DND-41 (cell line): ENCODE measurements at regions not wholly inside any gene's neighbourhood (a gene's known extent, or its start where the extent isn't known, plus 50 kb on each side); places are given as distances from the start of the nearest gene placed in this dataset.

Source experiments
- ATAC-seq: fragments of 200-7000 bp; cut with Tn5 transposase; 3 replicates; pipeline ENCODE4 v1.9.1; 2021; ENCODE audit warnings: low read depth; ENCODE audit not compliant: insufficient read depth
- DNase-seq: peaks from one replicate; pipeline ENCODE4 v3.0.0-alpha.2; 2020
- H2AFZ ChIP-seq: 2 replicates; pipeline ENCODE4 v1.6.0; 2012; ENCODE audit warnings: low read depth, low read length
- H3K27ac ChIP-seq: 2 replicates; pipeline ENCODE4 v1.5.1; 2012; ENCODE audit warnings: low read length, inconsistent platforms
- H3K27me3 ChIP-seq: fragments of 200-600 bp; sonication (generic); 2 replicates; pipeline ENCODE4 v1.6.0; 2012; ENCODE audit warnings: low read length, mild to moderate bottlenecking, inconsistent platforms; ENCODE audit not compliant: insufficient read depth, poor library complexity
- H3K36me3 ChIP-seq: 2 replicates; pipeline ENCODE4 v1.5.1; 2012; ENCODE audit warnings: low read length, inconsistent platforms; ENCODE audit not compliant: insufficient read depth
- H3K4me1 ChIP-seq: 2 replicates; pipeline ENCODE4 v1.5.1; 2012; ENCODE audit warnings: mild to moderate bottlenecking, low read length; ENCODE audit not compliant: insufficient read depth
- H3K4me2 ChIP-seq: 2 replicates; pipeline ENCODE4 v1.6.0; 2012; ENCODE audit warnings: mild to moderate bottlenecking, moderate library complexity, low read length, inconsistent platforms; ENCODE audit not compliant: insufficient read depth
- H3K4me3 ChIP-seq, 2 experiments: fragments of 200-600 bp in 1 of 2; shearing (Covaris generic) in 1 of 2; 2 replicates each; pipeline ENCODE4 v1.5.1; 2012 to 2016; ENCODE audit warnings: inconsistent platforms in 2 of 2, low read length in 2 of 2, mild to moderate bottlenecking in 2 of 2, low read depth in 1 of 2, moderate library complexity in 1 of 2
- H3K79me2 ChIP-seq: 2 replicates; pipeline ENCODE4 v1.6.0; 2012; ENCODE audit warnings: low read length, inconsistent platforms; ENCODE audit not compliant: insufficient read depth
- H3K9ac ChIP-seq: 2 replicates; pipeline ENCODE4 v1.6.0; 2012; ENCODE audit warnings: low read depth, mild to moderate bottlenecking, inconsistent platforms, low read length, moderate library complexity
- H3K9me3 ChIP-seq: 2 replicates; pipeline ENCODE4 v1.5.1; 2012; ENCODE audit warnings: low read length, moderate library complexity, mild to moderate bottlenecking, inconsistent platforms; ENCODE audit not compliant: insufficient read depth, severe bottlenecking
- H4K20me1 ChIP-seq: 2 replicates; pipeline ENCODE4 v1.6.0; 2012; ENCODE audit warnings: low read length; ENCODE audit not compliant: insufficient read depth
- EZH2 ChIP-seq: IDR thresholded peaks from 3 replicates; pipeline ENCODE4 v1.6.1; 2012; ENCODE audit warnings: borderline replicate concordance, low read depth, mild to moderate bottlenecking, moderate library complexity, low read length, inconsistent platforms; ENCODE audit not compliant: severe bottlenecking
- TF ChIP-seq, protein P1 (sequence below): IDR thresholded peaks from 2 replicates; pipeline ENCODE4 v1.5.1; 2012; ENCODE audit warnings: borderline replicate concordance, low read length, moderate library complexity, mild to moderate bottlenecking; ENCODE audit not compliant: poor library complexity, severe bottlenecking; ENCODE audit errors: extremely low read depth

DNA sequence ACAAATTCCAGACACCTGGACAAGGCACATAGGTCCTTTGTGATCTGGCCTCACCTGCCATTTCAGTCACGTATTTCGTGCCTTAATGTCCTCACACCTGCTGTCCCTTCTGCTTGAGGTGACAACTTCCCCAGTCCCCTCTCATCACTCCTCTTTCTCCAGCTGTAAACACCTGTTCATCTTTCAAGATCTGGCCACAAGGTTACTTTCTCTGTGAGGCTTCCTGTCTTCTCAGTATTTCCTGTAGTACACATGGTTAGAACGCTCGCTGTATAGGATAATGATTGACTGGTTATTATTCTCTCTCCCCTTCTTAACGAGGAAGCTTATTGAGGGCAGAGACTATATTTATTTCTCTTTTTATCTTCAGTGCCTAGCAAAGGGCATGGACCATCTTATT lies 74.5 kb upstream of the PMFBP1 start:
- no peaks in the 10 kb centered on the region for H3K79me2 ChIP-seq
- H3K4me1 ChIP-seq, result no peaks in the 10 kb centered on the region
- no peak overlapping the region for H2AFZ ChIP-seq
- H3K4me2 ChIP-seq, result no peak overlapping the region
- DNase-seq (peak; percentile 16), ATAC-seq (peak; percentile 85)
- no peak overlapping the region for H3K27ac ChIP-seq
- TF ChIP-seq, protein P1, sequence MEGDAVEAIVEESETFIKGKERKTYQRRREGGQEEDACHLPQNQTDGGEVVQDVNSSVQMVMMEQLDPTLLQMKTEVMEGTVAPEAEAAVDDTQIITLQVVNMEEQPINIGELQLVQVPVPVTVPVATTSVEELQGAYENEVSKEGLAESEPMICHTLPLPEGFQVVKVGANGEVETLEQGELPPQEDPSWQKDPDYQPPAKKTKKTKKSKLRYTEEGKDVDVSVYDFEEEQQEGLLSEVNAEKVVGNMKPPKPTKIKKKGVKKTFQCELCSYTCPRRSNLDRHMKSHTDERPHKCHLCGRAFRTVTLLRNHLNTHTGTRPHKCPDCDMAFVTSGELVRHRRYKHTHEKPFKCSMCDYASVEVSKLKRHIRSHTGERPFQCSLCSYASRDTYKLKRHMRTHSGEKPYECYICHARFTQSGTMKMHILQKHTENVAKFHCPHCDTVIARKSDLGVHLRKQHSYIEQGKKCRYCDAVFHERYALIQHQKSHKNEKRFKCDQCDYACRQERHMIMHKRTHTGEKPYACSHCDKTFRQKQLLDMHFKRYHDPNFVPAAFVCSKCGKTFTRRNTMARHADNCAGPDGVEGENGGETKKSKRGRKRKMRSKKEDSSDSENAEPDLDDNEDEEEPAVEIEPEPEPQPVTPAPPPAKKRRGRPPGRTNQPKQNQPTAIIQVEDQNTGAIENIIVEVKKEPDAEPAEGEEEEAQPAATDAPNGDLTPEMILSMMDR, result no peak
- TF ChIP-seq EZH2, result no peak
- H3K9ac ChIP-seq, result no peak overlapping the region
- H3K4me3 ChIP-seq, result no peak overlapping the region
- H3K36me3 ChIP-seq, result no peaks in the 10 kb centered on the region
- H3K27me3 ChIP-seq, result no peaks in the 10 kb centered on the region
- H4K20me1 ChIP-seq, result no peaks in the 10 kb centered on the region
- no peaks in the 10 kb centered on the region for H3K9me3 ChIP-seq

DNA sequence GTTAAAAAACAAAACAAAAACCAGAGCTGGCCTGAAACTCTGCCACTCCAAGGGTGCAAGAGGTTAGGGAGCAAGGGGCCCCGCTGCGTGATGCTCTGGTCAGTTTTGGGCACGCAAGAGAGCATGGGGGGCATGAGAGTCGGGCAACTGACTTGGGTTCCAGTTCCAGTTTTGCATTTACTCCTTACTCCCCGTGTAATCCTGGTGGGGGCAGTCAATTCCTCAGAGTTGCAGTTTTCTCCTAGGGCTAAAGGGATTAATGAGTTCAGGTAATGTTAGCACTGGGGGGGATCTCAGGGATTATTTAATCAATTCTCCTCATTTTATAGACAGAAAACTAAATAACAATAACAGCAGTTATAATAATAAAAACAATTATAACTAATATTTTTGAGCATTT lies 72.9 kb upstream of the PMFBP1 start:
- no peaks in the 10 kb centered on the region for H3K27me3 ChIP-seq
- H3K36me3 ChIP-seq, result no peaks in the 10 kb centered on the region
- H3K27ac ChIP-seq, result no peak overlapping the region
- no peaks in the 10 kb centered on the region for H3K9me3 ChIP-seq
- no peak for DNase-seq
- H3K79me2 ChIP-seq, result no peaks in the 10 kb centered on the region
- no peaks in the 10 kb centered on the region for H4K20me1 ChIP-seq
- no peaks in the 10 kb centered on the region for H3K4me1 ChIP-seq
- no peak overlapping the region for H3K9ac ChIP-seq
- H2AFZ ChIP-seq, result no peak overlapping the region
- ATAC-seq, result no peak
- H3K4me2 ChIP-seq, result no peak overlapping the region
- no peak overlapping the region for H3K4me3 ChIP-seq
- no peak for TF ChIP-seq EZH2
- TF ChIP-seq, protein P1, result no peak

DNA sequence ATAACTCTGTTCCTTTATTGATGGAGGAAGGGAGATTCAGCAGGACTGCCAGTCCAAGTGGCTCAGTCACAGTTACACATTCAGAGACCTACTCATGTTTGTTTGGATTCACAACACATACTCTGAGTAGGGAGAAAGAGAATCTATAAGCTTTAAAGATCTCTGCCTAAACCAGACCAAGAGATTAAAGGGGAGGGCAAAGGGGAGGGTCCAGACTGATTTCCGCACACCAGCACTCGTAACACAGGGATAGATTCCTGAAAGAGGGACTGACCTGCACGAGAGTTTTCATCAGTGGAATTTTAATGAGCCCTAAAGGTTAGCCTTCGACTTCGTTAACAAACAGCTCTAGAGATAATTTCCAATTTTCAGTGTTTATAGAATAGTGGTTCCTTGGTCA lies 71.7 kb upstream of the PMFBP1 start:
- H2AFZ ChIP-seq, result no peak overlapping the region
- H4K20me1 ChIP-seq, result no peaks in the 10 kb centered on the region

More for the DNA sequence above, 71.7 kb upstream of the PMFBP1 start:
- H3K4me2 ChIP-seq, result no peak overlapping the region
- DNase-seq (no peak), ATAC-seq (no peak)
- no peaks in the 10 kb centered on the region for H3K79me2 ChIP-seq
- no peaks in the 10 kb centered on the region for H3K27me3 ChIP-seq
- no peak for TF ChIP-seq EZH2
- TF ChIP-seq, protein P1, result no peak
- H3K27ac ChIP-seq, result no peak overlapping the region
- no peak overlapping the region for H3K9ac ChIP-seq
- no peaks in the 10 kb centered on the region for H3K4me1 ChIP-seq
- H3K36me3 ChIP-seq, result no peaks in the 10 kb centered on the region
- no peak overlapping the region for H3K4me3 ChIP-seq
- H3K9me3 ChIP-seq, result no peaks in the 10 kb centered on the region
